NOMO-1 treated with DMSO at 0.1 percent for 48 hours (cell line): ENCODE measurements at regions not wholly inside any gene's neighbourhood (a gene's known extent, or its start where the extent isn't known, plus 50 kb on each side); places are given as distances from the start of the nearest gene placed in this dataset.

Experiments used
- DNase-seq: peaks from one replicate; lab custom pipeline; 2025; ENCODE audit not compliant: unreplicated experiment; lab: John Stamatoyannopoulos, UW

GRCh38 chr5:2696156-2696807 is 55.2 kb downstream of the IRX2 start:
- no peak for DNase-seq

- DNase-seq = no peak
Measured at GRCh38 chr5:2695200-2695891, 56.1 kb downstream of the IRX2 start.

- DNase-seq = no peak
Measured at GRCh38 chr5:2691530-2691929, 59.9 kb downstream of the IRX2 start.

- DNase-seq = no peak
Measured at GRCh38 chr5:2690293-2690692, 61.2 kb downstream of the IRX2 start.

- no peak for DNase-seq
Measured at GRCh38 chr5:2688586-2688985, 62.9 kb downstream of the IRX2 start.

GRCh38 chr5:2687746-2688145 is 63.7 kb downstream of the IRX2 start:
- no peak for DNase-seq

GRCh38 chr5:2686321-2687124 is 65.0 kb downstream of the IRX2 start:
- DNase-seq = no peak

- no peak for DNase-seq
Measured at GRCh38 chr5:2685651-2686272, 65.7 kb downstream of the IRX2 start.

- no peak for DNase-seq
Measured at GRCh38 chr5:2684606-2685005, 66.9 kb downstream of the IRX2 start.

- DNase-seq = no peak
Measured at GRCh38 chr5:2683720-2684119, 67.8 kb downstream of the IRX2 start.

- DNase-seq = no peak
Measured at GRCh38 chr5:2681476-2681875, 70.0 kb downstream of the IRX2 start.

- no peak for DNase-seq
Measured at GRCh38 chr5:2680979-2681378, 70.5 kb downstream of the IRX2 start.

GRCh38 chr5:2677689-2678088 is 73.8 kb downstream of the IRX2 start:
- DNase-seq = no peak

- no peak for DNase-seq
Measured at GRCh38 chr5:2675548-2675947, 75.9 kb downstream of the IRX2 start.

- DNase-seq = no peak
Measured at GRCh38 chr5:2674456-2674855, 77.0 kb downstream of the IRX2 start.

- no peak for DNase-seq
Measured at GRCh38 chr5:2670940-2671339, 80.5 kb downstream of the IRX2 start.

- DNase-seq = no peak
Measured at GRCh38 chr5:2669913-2670312, 81.6 kb downstream of the IRX2 start.

GRCh38 chr5:2669259-2669658 is 82.2 kb downstream of the IRX2 start:
- no peak for DNase-seq

- DNase-seq = no peak
Measured at GRCh38 chr5:2666081-2666480, 85.4 kb downstream of the IRX2 start.

- DNase-seq = no peak
Measured at GRCh38 chr5:2663489-2663888, 88.0 kb downstream of the IRX2 start.

- DNase-seq = no peak
Measured at GRCh38 chr5:2660315-2660714, 91.2 kb downstream of the IRX2 start.
